Lower leg skin (tissue), 4 donors: ENCODE measurements at regions not wholly inside any gene's neighbourhood (a gene's known extent, or its start where the extent isn't known, plus 50 kb on each side); places are given as distances from the start of the nearest gene placed in this dataset.

ENCODE experiments used
- DNase-seq, 2 donors: peaks; one replicate each; pipeline ENCODE4 v3.0.0-alpha.2; 2019; ENCODE audit warnings: low spot score in 2 of 2
- H3K4me3 ChIP-seq: fragments of 200-600 bp; sonication (generic); 2 replicates; pipeline ENCODE4 v1.5.1; 2017; ENCODE audit warnings: mild to moderate bottlenecking, low read depth; ENCODE audit not compliant: poor library complexity, severe bottlenecking
- POLR2A ChIP-seq, 2 donors: fragments of 450-650 bp; IDR thresholded peaks; one replicate each; pipeline ENCODE4 v1.6.1; 2016 to 2017; ENCODE audit warnings: antibody characterized with exemption in 2 of 2, mild to moderate bottlenecking in 1 of 2, moderate library complexity in 1 of 2
- WGBS, 2 donors: methylation state at CpG; one replicate each; pipeline ENCODE4 v1.1.5; 2018; 5-methylcytosine and 5-hydroxymethylcytosine counted together
- intact Hi-C: fragments of 100-400 bp; cut with DNase I; formaldehyde crosslinking; loops from one replicate; pipeline ENCODE4 v1.15.0; 2023; ENCODE audit warnings: low total_unique reads
- TF ChIP-seq, protein P1 (sequence below), 3 donors: fragments of 450-650 bp; IDR thresholded peaks; one replicate each; pipeline ENCODE4 v1.5.1; 2016; ENCODE audit warnings: antibody characterized with exemption in 3 of 3, mild to moderate bottlenecking in 3 of 3, moderate library complexity in 2 of 3

GRCh38 chr2:122764014-122764413 is 1008.6 kb downstream of the TSN start:
- intact Hi-C loops: no loop called here
- H3K4me3 ChIP-seq: no peak overlapping the region
- WGBS, 2 donors: 70 to 74% methylated on average over 3 of the region's 3 CpGs
- TF ChIP-seq, protein P1, sequence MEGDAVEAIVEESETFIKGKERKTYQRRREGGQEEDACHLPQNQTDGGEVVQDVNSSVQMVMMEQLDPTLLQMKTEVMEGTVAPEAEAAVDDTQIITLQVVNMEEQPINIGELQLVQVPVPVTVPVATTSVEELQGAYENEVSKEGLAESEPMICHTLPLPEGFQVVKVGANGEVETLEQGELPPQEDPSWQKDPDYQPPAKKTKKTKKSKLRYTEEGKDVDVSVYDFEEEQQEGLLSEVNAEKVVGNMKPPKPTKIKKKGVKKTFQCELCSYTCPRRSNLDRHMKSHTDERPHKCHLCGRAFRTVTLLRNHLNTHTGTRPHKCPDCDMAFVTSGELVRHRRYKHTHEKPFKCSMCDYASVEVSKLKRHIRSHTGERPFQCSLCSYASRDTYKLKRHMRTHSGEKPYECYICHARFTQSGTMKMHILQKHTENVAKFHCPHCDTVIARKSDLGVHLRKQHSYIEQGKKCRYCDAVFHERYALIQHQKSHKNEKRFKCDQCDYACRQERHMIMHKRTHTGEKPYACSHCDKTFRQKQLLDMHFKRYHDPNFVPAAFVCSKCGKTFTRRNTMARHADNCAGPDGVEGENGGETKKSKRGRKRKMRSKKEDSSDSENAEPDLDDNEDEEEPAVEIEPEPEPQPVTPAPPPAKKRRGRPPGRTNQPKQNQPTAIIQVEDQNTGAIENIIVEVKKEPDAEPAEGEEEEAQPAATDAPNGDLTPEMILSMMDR (IDR thresholded peaks at IDR 0.05): no peak
- TF ChIP-seq POLR2A (IDR thresholded peaks at IDR 0.05): no peak
- no peak for DNase-seq

- H3K4me3 ChIP-seq: no peak overlapping the region
- intact Hi-C loops: no loop called here
- DNase-seq: no peak
- no peak for TF ChIP-seq POLR2A (IDR thresholded peaks at IDR 0.05)
- TF ChIP-seq, protein P1 (IDR thresholded peaks at IDR 0.05): no peak
- WGBS, 2 donors: 80 to 100% methylated on average over 1 of the region's 1 CpG
Measured at GRCh38 chr2:122780251-122780650, 1024.8 kb downstream of the TSN start.

- no peak for TF ChIP-seq POLR2A (IDR thresholded peaks at IDR 0.05)
- TF ChIP-seq, protein P1 (IDR thresholded peaks at IDR 0.05): no peak
- no peak overlapping the region for H3K4me3 ChIP-seq
- intact Hi-C loops: no loop called here
- no peak for DNase-seq
- WGBS, 2 donors: 95 to 97% methylated on average over 2 of the region's 2 CpGs
Measured at GRCh38 chr2:122794100-122794499, 1038.6 kb downstream of the TSN start.

GRCh38 chr2:122795763-122796162 is 1040.3 kb downstream of the TSN start:
- no peak overlapping the region for H3K4me3 ChIP-seq
- WGBS, 2 donors: 67 to 70% methylated on average over 5 of the region's 5 CpGs
- TF ChIP-seq POLR2A (IDR thresholded peaks at IDR 0.05): no peak
- TF ChIP-seq, protein P1 (IDR thresholded peaks at IDR 0.05): no peak
- DNase-seq: no peak
- intact Hi-C loops: no loop called here

DNA sequence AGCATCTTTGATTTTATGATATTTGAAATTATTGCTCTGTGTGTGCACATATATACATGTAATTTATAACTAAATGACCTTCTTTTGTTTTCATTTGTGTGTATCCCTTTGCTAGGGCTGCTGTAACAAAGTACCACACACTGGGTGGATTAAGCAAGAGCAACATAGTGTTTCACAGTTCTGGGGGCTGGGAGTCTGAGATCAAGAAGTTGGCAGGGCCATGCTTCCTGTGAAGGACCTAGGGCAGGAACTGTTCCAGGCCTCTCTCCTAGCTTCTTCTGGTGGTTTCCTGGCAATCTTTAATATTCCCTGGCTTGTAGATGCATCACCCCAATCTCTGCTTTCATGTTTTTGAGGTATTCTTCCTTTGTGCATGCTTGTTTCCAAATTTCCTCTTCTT is 1043.9 kb downstream of the TSN start:
- no peak for DNase-seq
- TF ChIP-seq, protein P1 (IDR thresholded peaks at IDR 0.05): no peak
- TF ChIP-seq POLR2A (IDR thresholded peaks at IDR 0.05): no peak
- intact Hi-C loops: no loop called here

GRCh38 chr2:122800781-122801180 is 1045.3 kb downstream of the TSN start:
- TF ChIP-seq, protein P1 (IDR thresholded peaks at IDR 0.05): no peak
- no peak for TF ChIP-seq POLR2A (IDR thresholded peaks at IDR 0.05)
- no peak overlapping the region for H3K4me3 ChIP-seq
- intact Hi-C loops: no loop called here
- WGBS, 2 donors: 64 to 86% methylated on average over 1 of the region's 1 CpG
- DNase-seq: no peak

More for the DNA sequence above, 1043.9 kb downstream of the TSN start:
- no peak overlapping the region for H3K4me3 ChIP-seq
